GM23338 (cell line): ENCODE measurements at regions not wholly inside any gene's neighbourhood (a gene's known extent, or its start where the extent isn't known, plus 50 kb on each side); places are given as distances from the start of the nearest gene placed in this dataset.

Source experiments
- ATAC-seq: fragments of 200-7000 bp; cut with Tn5 transposase; 3 replicates; pipeline ENCODE4 v1.9.1; 2020
- DNase-seq: peaks from one replicate; pipeline ENCODE4 v3.0.0-alpha.2; 2015; ENCODE audit warnings: low spot score
- H2AFZ ChIP-seq: fragments of 200-600 bp; sonication (generic); 2 replicates; pipeline ENCODE4 v1.8.0; 2016; ENCODE audit warnings: antibody characterized with exemption, mild to moderate bottlenecking, moderate library complexity
- H3F3A ChIP-seq: fragments of 200-600 bp; sonication (generic); replicated peaks from 2 replicates; pipeline ENCODE4 v1.8.0; 2017; ENCODE audit warnings: antibody characterized with exemption, mixed run types, low read depth
- H3K27ac ChIP-seq: fragments of 200-600 bp; sonication (generic); 2 replicates; pipeline ENCODE4 v1.6.1; 2016; ENCODE audit warnings: low read depth
- H3K27me3 ChIP-seq: fragments of 200-600 bp; sonication (generic); 2 replicates; pipeline ENCODE4 v1.8.0; 2016; ENCODE audit warnings: mild to moderate bottlenecking, mixed run types, moderate library complexity; ENCODE audit not compliant: insufficient read depth
- H3K36me3 ChIP-seq: fragments of 200-600 bp; sonication (generic); 2 replicates; pipeline ENCODE4 v1.8.0; 2016; ENCODE audit warnings: mild to moderate bottlenecking; ENCODE audit not compliant: insufficient read depth
- H3K4me1 ChIP-seq: fragments of 200-600 bp; sonication (generic); 2 replicates; pipeline ENCODE4 v1.8.0; 2016; ENCODE audit warnings: mild to moderate bottlenecking, moderate library complexity; ENCODE audit not compliant: insufficient read depth
- H3K4me2 ChIP-seq: fragments of 200-600 bp; sonication (generic); 2 replicates; pipeline ENCODE4 v1.7.1; 2017; ENCODE audit warnings: mixed run types
- H3K4me3 ChIP-seq: fragments of 200-600 bp; sonication (generic); 2 replicates; pipeline ENCODE4 v1.6.1; 2016; ENCODE audit warnings: mixed run types
- H3K79me2 ChIP-seq: fragments of 200-600 bp; sonication (generic); replicated peaks from 2 replicates; pipeline ENCODE4 v1.8.0; 2017; ENCODE audit warnings: mild to moderate bottlenecking; ENCODE audit not compliant: insufficient read depth
- H3K9me2 ChIP-seq: fragments of 200-600 bp; sonication (generic); 2 replicates; pipeline ENCODE4 v1.8.0; 2017; ENCODE audit not compliant: insufficient read depth
- H4K20me1 ChIP-seq: fragments of 200-600 bp; sonication (generic); replicated peaks from 2 replicates; pipeline ENCODE4 v1.8.0; 2017; ENCODE audit warnings: mild to moderate bottlenecking; ENCODE audit not compliant: insufficient read depth
- H3K27ac Mint-ChIP-seq: 2 replicates; pipeline ENCODE4 v1.8.0; 2020; ENCODE audit warnings: inconsistent platforms, mild to moderate bottlenecking, moderate library complexity, mixed read lengths
- H3K27me3 Mint-ChIP-seq: 3 replicates; pipeline ENCODE4 v1.8.0; 2022; ENCODE audit warnings: low read depth, mild to moderate bottlenecking, moderate library complexity, mixed read lengths, inconsistent platforms; ENCODE audit not compliant: insufficient read depth, poor library complexity
- H3K36me3 Mint-ChIP-seq: 3 replicates; pipeline ENCODE4 v1.8.0; 2021; ENCODE audit warnings: low read depth, mild to moderate bottlenecking, inconsistent platforms, moderate library complexity, mixed read lengths
- H3K4me1 Mint-ChIP-seq: 3 replicates; pipeline ENCODE4 v1.8.0; 2020; ENCODE audit warnings: mild to moderate bottlenecking, inconsistent platforms, mixed read lengths
- H3K4me3 Mint-ChIP-seq: 3 replicates; pipeline ENCODE4 v1.8.0; 2021; ENCODE audit warnings: moderate library complexity, mild to moderate bottlenecking, inconsistent platforms, mixed read lengths
- H3K9me3 Mint-ChIP-seq: 3 replicates; pipeline ENCODE4 v1.8.0; 2020; ENCODE audit warnings: moderate library complexity, mild to moderate bottlenecking, inconsistent platforms, mixed read lengths
- CREB1 ChIP-seq: fragments of 250-450 bp; sonication (Bioruptor Pico); IDR thresholded peaks from 2 replicates; pipeline ENCODE4 v1.5.0; 2020; ENCODE audit warnings: low read depth, mild to moderate bottlenecking, moderate library complexity
- CTCF ChIP-seq, 2 experiments: fragments of 200-600 bp in 1 of 2; sonication (generic) in 1 of 2; conservative IDR thresholded peaks; 2 replicates each; pipeline versions ENCODE4 v1.5.1 to v1.6.1; 2016 to 2017; ENCODE audit warnings: antibody characterized with exemption in 2 of 2, low read depth in 2 of 2, mild to moderate bottlenecking in 2 of 2, moderate library complexity in 1 of 2
- EZH2phosphoT487 ChIP-seq: fragments of 200-600 bp; sonication (generic); IDR thresholded peaks from one replicate; pipeline ENCODE4 v1.8.1; 2018; ENCODE audit warnings: antibody characterized with exemption; ENCODE audit not compliant: unreplicated experiment
- JUNB ChIP-seq: IDR thresholded peaks from one replicate; pipeline ENCODE4 v1.6.1; 2016; ENCODE audit warnings: antibody characterized with exemption; ENCODE audit not compliant: unreplicated experiment
- NANOG ChIP-seq: IDR thresholded peaks from 2 replicates; pipeline ENCODE4 v1.6.1; 2016; ENCODE audit warnings: antibody characterized with exemption, borderline replicate concordance
- POLR2AphosphoS5 ChIP-seq: IDR thresholded peaks from 2 replicates; pipeline ENCODE4 v1.6.1; 2016; ENCODE audit warnings: antibody characterized with exemption, low read depth
- STAT1 ChIP-seq: IDR thresholded peaks from one replicate; pipeline ENCODE4 v1.6.1; 2016; ENCODE audit warnings: antibody characterized with exemption; ENCODE audit not compliant: unreplicated experiment
- TF ChIP-seq, protein P1 (sequence below): IDR thresholded peaks from one replicate; pipeline ENCODE4 v1.6.1; 2018; ENCODE audit warnings: antibody characterized with exemption; ENCODE audit not compliant: unreplicated experiment
- TF ChIP-seq, protein P2 (sequence below): IDR thresholded peaks from 2 replicates; pipeline ENCODE4 v1.6.1; 2016; ENCODE audit warnings: antibody characterized with exemption
- TF ChIP-seq, protein P3 (sequence below): fragments of 250-450 bp; sonication (Bioruptor Pico); IDR thresholded peaks from 2 replicates; pipeline ENCODE4 v1.5.0; 2020; ENCODE audit warnings: mild to moderate bottlenecking, moderate library complexity

GRCh38 chr1:4203501-4203900 lies 303.4 kb upstream of the C1orf174 start (continued):
- TF ChIP-seq, protein P1, sequence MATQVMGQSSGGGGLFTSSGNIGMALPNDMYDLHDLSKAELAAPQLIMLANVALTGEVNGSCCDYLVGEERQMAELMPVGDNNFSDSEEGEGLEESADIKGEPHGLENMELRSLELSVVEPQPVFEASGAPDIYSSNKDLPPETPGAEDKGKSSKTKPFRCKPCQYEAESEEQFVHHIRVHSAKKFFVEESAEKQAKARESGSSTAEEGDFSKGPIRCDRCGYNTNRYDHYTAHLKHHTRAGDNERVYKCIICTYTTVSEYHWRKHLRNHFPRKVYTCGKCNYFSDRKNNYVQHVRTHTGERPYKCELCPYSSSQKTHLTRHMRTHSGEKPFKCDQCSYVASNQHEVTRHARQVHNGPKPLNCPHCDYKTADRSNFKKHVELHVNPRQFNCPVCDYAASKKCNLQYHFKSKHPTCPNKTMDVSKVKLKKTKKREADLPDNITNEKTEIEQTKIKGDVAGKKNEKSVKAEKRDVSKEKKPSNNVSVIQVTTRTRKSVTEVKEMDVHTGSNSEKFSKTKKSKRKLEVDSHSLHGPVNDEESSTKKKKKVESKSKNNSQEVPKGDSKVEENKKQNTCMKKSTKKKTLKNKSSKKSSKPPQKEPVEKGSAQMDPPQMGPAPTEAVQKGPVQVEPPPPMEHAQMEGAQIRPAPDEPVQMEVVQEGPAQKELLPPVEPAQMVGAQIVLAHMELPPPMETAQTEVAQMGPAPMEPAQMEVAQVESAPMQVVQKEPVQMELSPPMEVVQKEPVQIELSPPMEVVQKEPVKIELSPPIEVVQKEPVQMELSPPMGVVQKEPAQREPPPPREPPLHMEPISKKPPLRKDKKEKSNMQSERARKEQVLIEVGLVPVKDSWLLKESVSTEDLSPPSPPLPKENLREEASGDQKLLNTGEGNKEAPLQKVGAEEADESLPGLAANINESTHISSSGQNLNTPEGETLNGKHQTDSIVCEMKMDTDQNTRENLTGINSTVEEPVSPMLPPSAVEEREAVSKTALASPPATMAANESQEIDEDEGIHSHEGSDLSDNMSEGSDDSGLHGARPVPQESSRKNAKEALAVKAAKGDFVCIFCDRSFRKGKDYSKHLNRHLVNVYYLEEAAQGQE, result no peak

GRCh38 chr1:4207183-4207582 lies 307.1 kb upstream of the C1orf174 start:
- ATAC-seq, result no peak
- H3K9me3 Mint-ChIP-seq, result peaks cover 97% of the 10 kb centered on the region
- no peaks in the 10 kb centered on the region; the same call in 1 of the 2 replicates for H3K36me3 ChIP-seq
- H3K4me2 ChIP-seq, result no peak overlapping the region
- no peaks in the 10 kb centered on the region for H3K79me2 ChIP-seq
- no peak overlapping the region for H3K27ac Mint-ChIP-seq
- no peaks in the 10 kb centered on the region for H3K9me2 ChIP-seq
- no peaks in the 10 kb centered on the region for H3K27me3 ChIP-seq
- no peaks in the 10 kb centered on the region for H3F3A ChIP-seq
- no peaks in the 10 kb centered on the region for H3K27me3 Mint-ChIP-seq
- H2AFZ ChIP-seq, result no peak overlapping the region
- H4K20me1 ChIP-seq, result no peaks in the 10 kb centered on the region
- no peak overlapping the region for H3K4me3 Mint-ChIP-seq
- TF ChIP-seq JUNB, result no peak
- TF ChIP-seq, protein P2, sequence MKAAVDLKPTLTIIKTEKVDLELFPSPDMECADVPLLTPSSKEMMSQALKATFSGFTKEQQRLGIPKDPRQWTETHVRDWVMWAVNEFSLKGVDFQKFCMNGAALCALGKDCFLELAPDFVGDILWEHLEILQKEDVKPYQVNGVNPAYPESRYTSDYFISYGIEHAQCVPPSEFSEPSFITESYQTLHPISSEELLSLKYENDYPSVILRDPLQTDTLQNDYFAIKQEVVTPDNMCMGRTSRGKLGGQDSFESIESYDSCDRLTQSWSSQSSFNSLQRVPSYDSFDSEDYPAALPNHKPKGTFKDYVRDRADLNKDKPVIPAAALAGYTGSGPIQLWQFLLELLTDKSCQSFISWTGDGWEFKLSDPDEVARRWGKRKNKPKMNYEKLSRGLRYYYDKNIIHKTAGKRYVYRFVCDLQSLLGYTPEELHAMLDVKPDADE, result no peak
- no peak for TF ChIP-seq STAT1
- TF ChIP-seq CTCF (conservative IDR thresholded peaks at IDR 0.05; ENCODE audit: low read depth in 2 of 2), result no peak
- TF ChIP-seq EZH2phosphoT487, result no peak
- TF ChIP-seq NANOG, result no peak
- TF ChIP-seq, protein P3, sequence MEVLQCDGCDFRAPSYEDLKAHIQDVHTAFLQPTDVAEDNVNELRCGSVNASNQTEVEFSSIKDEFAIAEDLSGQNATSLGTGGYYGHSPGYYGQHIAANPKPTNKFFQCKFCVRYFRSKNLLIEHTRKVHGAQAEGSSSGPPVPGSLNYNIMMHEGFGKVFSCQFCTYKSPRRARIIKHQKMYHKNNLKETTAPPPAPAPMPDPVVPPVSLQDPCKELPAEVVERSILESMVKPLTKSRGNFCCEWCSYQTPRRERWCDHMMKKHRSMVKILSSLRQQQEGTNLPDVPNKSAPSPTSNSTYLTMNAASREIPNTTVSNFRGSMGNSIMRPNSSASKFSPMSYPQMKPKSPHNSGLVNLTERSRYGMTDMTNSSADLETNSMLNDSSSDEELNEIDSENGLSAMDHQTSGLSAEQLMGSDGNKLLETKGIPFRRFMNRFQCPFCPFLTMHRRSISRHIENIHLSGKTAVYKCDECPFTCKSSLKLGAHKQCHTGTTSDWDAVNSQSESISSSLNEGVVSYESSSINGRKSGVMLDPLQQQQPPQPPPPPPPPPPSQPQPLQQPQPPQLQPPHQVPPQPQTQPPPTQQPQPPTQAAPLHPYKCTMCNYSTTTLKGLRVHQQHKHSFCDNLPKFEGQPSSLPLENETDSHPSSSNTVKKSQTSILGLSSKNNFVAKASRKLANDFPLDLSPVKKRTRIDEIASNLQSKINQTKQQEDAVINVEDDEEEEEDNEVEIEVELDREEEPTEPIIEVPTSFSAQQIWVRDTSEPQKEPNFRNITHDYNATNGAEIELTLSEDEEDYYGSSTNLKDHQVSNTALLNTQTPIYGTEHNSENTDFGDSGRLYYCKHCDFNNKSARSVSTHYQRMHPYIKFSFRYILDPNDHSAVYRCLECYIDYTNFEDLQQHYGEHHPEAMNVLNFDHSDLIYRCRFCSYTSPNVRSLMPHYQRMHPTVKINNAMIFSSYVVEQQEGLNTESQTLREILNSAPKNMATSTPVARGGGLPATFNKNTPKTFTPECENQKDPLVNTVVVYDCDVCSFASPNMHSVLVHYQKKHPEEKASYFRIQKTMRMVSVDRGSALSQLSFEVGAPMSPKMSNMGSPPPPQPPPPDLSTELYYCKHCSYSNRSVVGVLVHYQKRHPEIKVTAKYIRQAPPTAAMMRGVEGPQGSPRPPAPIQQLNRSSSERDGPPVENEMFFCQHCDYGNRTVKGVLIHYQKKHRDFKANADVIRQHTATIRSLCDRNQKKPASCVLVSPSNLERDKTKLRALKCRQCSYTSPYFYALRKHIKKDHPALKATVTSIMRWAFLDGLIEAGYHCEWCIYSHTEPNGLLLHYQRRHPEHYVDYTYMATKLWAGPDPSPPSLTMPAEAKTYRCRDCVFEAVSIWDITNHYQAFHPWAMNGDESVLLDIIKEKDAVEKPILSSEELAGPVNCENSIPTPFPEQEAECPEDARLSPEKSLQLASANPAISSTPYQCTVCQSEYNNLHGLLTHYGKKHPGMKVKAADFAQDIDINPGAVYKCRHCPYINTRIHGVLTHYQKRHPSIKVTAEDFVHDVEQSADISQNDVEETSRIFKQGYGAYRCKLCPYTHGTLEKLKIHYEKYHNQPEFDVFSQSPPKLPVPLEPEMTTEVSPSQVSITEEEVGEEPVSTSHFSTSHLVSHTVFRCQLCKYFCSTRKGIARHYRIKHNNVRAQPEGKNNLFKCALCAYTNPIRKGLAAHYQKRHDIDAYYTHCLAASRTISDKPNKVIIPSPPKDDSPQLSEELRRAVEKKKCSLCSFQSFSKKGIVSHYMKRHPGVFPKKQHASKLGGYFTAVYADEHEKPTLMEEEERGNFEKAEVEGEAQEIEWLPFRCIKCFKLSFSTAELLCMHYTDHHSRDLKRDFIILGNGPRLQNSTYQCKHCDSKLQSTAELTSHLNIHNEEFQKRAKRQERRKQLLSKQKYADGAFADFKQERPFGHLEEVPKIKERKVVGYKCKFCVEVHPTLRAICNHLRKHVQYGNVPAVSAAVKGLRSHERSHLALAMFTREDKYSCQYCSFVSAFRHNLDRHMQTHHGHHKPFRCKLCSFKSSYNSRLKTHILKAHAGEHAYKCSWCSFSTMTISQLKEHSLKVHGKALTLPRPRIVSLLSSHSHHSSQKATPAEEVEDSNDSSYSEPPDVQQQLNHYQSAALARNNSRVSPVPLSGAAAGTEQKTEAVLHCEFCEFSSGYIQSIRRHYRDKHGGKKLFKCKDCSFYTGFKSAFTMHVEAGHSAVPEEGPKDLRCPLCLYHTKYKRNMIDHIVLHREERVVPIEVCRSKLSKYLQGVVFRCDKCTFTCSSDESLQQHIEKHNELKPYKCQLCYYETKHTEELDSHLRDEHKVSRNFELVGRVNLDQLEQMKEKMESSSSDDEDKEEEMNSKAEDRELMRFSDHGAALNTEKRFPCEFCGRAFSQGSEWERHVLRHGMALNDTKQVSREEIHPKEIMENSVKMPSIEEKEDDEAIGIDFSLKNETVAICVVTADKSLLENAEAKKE, result no peak
- TF ChIP-seq POLR2AphosphoS5, result no peak
- TF ChIP-seq CREB1 (CRISPR knock-in tag), result no peak
- H3K4me1 ChIP-seq, result no peaks in the 10 kb centered on the region
- DNase-seq, result no peak
- peaks cover 28% of the 10 kb centered on the region for H3K36me3 Mint-ChIP-seq
- no peaks in the 10 kb centered on the region for H3K4me1 Mint-ChIP-seq
- H3K4me3 ChIP-seq, result no peak overlapping the region
- no peak overlapping the region for H3K27ac ChIP-seq
